GM23248 (cell line): ENCODE measurements at regions not wholly inside any gene's neighbourhood (a gene's known extent, or its start where the extent isn't known, plus 50 kb on each side); places are given as distances from the start of the nearest gene placed in this dataset.

Experiments used
- DNase-seq: peaks from one replicate; pipeline ENCODE4 v3.0.0-alpha.2; 2015
- H2AFZ ChIP-seq: fragments of 200-600 bp; sonication (generic); 2 replicates; pipeline ENCODE4 v1.6.1; 2016; ENCODE audit warnings: antibody characterized with exemption
- H3F3A ChIP-seq: fragments of 200-600 bp; sonication (generic); 2 replicates; pipeline ENCODE4 v1.6.1; 2016; ENCODE audit warnings: mild to moderate bottlenecking, antibody characterized with exemption, mixed run types; ENCODE audit not compliant: insufficient read depth
- H3K27ac ChIP-seq: fragments of 200-600 bp; sonication (generic); 2 replicates; pipeline ENCODE4 v1.5.1; 2016; ENCODE audit warnings: mild to moderate bottlenecking
- H3K27me3 ChIP-seq: fragments of 200-600 bp; sonication (generic); replicated peaks from 2 replicates; pipeline ENCODE4 v1.6.1; 2016; ENCODE audit warnings: mild to moderate bottlenecking; ENCODE audit not compliant: insufficient read depth
- H3K36me3 ChIP-seq: fragments of 200-600 bp; sonication (generic); 2 replicates; pipeline ENCODE4 v1.6.1; 2016; ENCODE audit warnings: low read depth, mild to moderate bottlenecking
- H3K4me1 ChIP-seq: fragments of 200-600 bp; sonication (generic); 2 replicates; pipeline ENCODE4 v1.6.1; 2016; ENCODE audit warnings: mild to moderate bottlenecking; ENCODE audit not compliant: insufficient read depth
- H3K4me2 ChIP-seq: fragments of 200-600 bp; sonication (generic); one replicate; pipeline ENCODE4 v1.6.1; 2016; ENCODE audit warnings: mild to moderate bottlenecking; ENCODE audit not compliant: unreplicated experiment
- H3K4me3 ChIP-seq: fragments of 200-600 bp; sonication (generic); 2 replicates; pipeline ENCODE4 v1.5.1; 2016; ENCODE audit warnings: mild to moderate bottlenecking
- H3K79me2 ChIP-seq: fragments of 200-600 bp; sonication (generic); 2 replicates; pipeline ENCODE4 v1.6.1; 2016; ENCODE audit warnings: mild to moderate bottlenecking; ENCODE audit not compliant: insufficient read depth
- H3K9ac ChIP-seq: fragments of 200-600 bp; sonication (generic); 2 replicates; pipeline ENCODE4 v1.6.1; 2016; ENCODE audit warnings: mild to moderate bottlenecking
- H3K9me2 ChIP-seq: fragments of 200-600 bp; sonication (generic); 2 replicates; pipeline ENCODE4 v1.6.1; 2016; ENCODE audit warnings: mixed run types, mild to moderate bottlenecking, moderate library complexity; ENCODE audit not compliant: insufficient read depth
- H3K9me3 ChIP-seq: fragments of 200-600 bp; sonication (generic); one replicate; pipeline ENCODE4 v1.6.1; 2017; ENCODE audit warnings: low read depth
- H4K20me1 ChIP-seq: fragments of 200-600 bp; sonication (generic); 2 replicates; pipeline ENCODE4 v1.6.0; 2016; ENCODE audit not compliant: insufficient read depth
- EZH2 ChIP-seq: fragments of 200-600 bp; sonication (generic); IDR thresholded peaks from 2 replicates; pipeline ENCODE4 v1.6.1; 2018; ENCODE audit warnings: antibody characterized with exemption, mild to moderate bottlenecking; ENCODE audit not compliant: insufficient read depth, poor library complexity, severe bottlenecking
- EZH2phosphoT487 ChIP-seq: fragments of 200-600 bp; sonication (generic); IDR thresholded peaks from 2 replicates; pipeline ENCODE4 v1.6.1; 2018; ENCODE audit warnings: antibody characterized with exemption, moderate library complexity, mild to moderate bottlenecking, low read depth; ENCODE audit not compliant: insufficient read depth
- WGBS, 2 experiments: methylation state at CpG; one replicate each; pipeline ENCODE4 v1.1.6; 2015 to 2017; ENCODE audit warnings: low lambda C conversion rate in 2 of 2, low coverage in 1 of 2; ENCODE audit errors: missing lambda C conversion rate in 2 of 2; 5-methylcytosine and 5-hydroxymethylcytosine counted together
- in situ Hi-C: fragments of 300-500 bp; cut with MboI; formaldehyde crosslinking; loops from 2 replicates; pipeline ENCODE4 v1.15.0; 2020

- no peak overlapping the region for H2AFZ ChIP-seq
- no peaks in the 10 kb centered on the region for H3K9me2 ChIP-seq
- no peak overlapping the region for H3K27ac ChIP-seq
- in situ Hi-C loops = no loop called here
- H3K36me3 ChIP-seq = no peaks in the 10 kb centered on the region
- H3K4me1 ChIP-seq = no peaks in the 10 kb centered on the region
- WGBS, 2 experiments = 26 to 28% methylated on average over 4 of the region's 4 CpGs
- no peak overlapping the region for H3K9ac ChIP-seq
- no peak overlapping the region for H3K4me3 ChIP-seq
- no peaks in the 10 kb centered on the region for H4K20me1 ChIP-seq
- no peaks in the 10 kb centered on the region for H3K27me3 ChIP-seq
- no peak for DNase-seq
- H3K4me2 ChIP-seq = no peak overlapping the region
- no peaks in the 10 kb centered on the region for H3K9me3 ChIP-seq
- TF ChIP-seq EZH2phosphoT487 (no peak), EZH2 (no peak)
- H3K79me2 ChIP-seq = no peaks in the 10 kb centered on the region
- no peaks in the 10 kb centered on the region for H3F3A ChIP-seq
These were observed 671.5 kb downstream of the CCSER2 start for GRCh38 chr10:84999929-85000328.

GRCh38 chr10:85003083-85003482 is 674.7 kb downstream of the CCSER2 start:
- no peak overlapping the region for H3K4me2 ChIP-seq
- H3K4me3 ChIP-seq = no peak overlapping the region
- no peak for TF ChIP-seq EZH2
- H3K36me3 ChIP-seq = no peaks in the 10 kb centered on the region
- H3K9me3 ChIP-seq = no peaks in the 10 kb centered on the region
- H3K9ac ChIP-seq = no peak overlapping the region
- H3K79me2 ChIP-seq = no peaks in the 10 kb centered on the region
- H3K27me3 ChIP-seq = no peaks in the 10 kb centered on the region
- in situ Hi-C loops = no loop called here
- no peaks in the 10 kb centered on the region for H3K4me1 ChIP-seq
- H3K27ac ChIP-seq = no peak overlapping the region
- no peak for DNase-seq
- no peaks in the 10 kb centered on the region for H3K9me2 ChIP-seq
- no peak overlapping the region for H2AFZ ChIP-seq
- H3F3A ChIP-seq = no peaks in the 10 kb centered on the region
- 0% methylated on average over 1 of the region's 1 CpG for WGBS, 2 experiments
- H4K20me1 ChIP-seq = no peaks in the 10 kb centered on the region

- Histone ChIP-seq H3K27me3 (no peaks in the 10 kb centered on the region), H4K20me1 (no peaks in the 10 kb centered on the region), H3K4me1 (no peaks in the 10 kb centered on the region), H3K36me3 (no peaks in the 10 kb centered on the region), H2AFZ (no peak overlapping the region), H3K9me3 (no peaks in the 10 kb centered on the region), H3K79me2 (no peaks in the 10 kb centered on the region), H3K4me3 (no peak overlapping the region), H3K9ac (no peak overlapping the region), H3K9me2 (no peaks in the 10 kb centered on the region), H3K4me2 (no peak overlapping the region), H3F3A (no peaks in the 10 kb centered on the region), H3K27ac (no peak overlapping the region)
- TF ChIP-seq EZH2phosphoT487 = no peak
- TF ChIP-seq EZH2 = no peak
- in situ Hi-C loops = no loop called here
- WGBS, 2 experiments = 9 to 16% methylated on average over 6 of the region's 6 CpGs
- DNase-seq = no peak
These were observed 680.2 kb downstream of the CCSER2 start for GRCh38 chr10:85008488-85009184.

- Histone ChIP-seq H3K36me3 (no peaks in the 10 kb centered on the region), H3K79me2 (no peaks in the 10 kb centered on the region), H3K4me1 (no peaks in the 10 kb centered on the region), H3F3A (no peaks in the 10 kb centered on the region), H3K9me2 (no peaks in the 10 kb centered on the region), H3K4me2 (no peak overlapping the region), H3K4me3 (no peak overlapping the region), H4K20me1 (no peaks in the 10 kb centered on the region), H3K27me3 (no peaks in the 10 kb centered on the region), H3K9ac (no peak overlapping the region), H2AFZ (no peak overlapping the region), H3K27ac (no peak overlapping the region), H3K9me3 (no peaks in the 10 kb centered on the region)
- DNase-seq = no peak
- WGBS, 2 experiments = 16 to 28% methylated on average over 2 of the region's 2 CpGs
- in situ Hi-C loops = no loop called here
- TF ChIP-seq EZH2 (no peak), EZH2phosphoT487 (no peak)
These were observed 683.9 kb downstream of the CCSER2 start for GRCh38 chr10:85012305-85012704.

- TF ChIP-seq EZH2 = no peak
- no peak for TF ChIP-seq EZH2phosphoT487
- Histone ChIP-seq H3K79me2 (no peaks in the 10 kb centered on the region), H3K4me3 (no peak overlapping the region), H3K9ac (no peak overlapping the region), H3K4me2 (no peak overlapping the region), H3F3A (no peaks in the 10 kb centered on the region), H3K4me1 (no peaks in the 10 kb centered on the region), H2AFZ (no peak overlapping the region), H3K9me2 (no peaks in the 10 kb centered on the region), H3K9me3 (no peaks in the 10 kb centered on the region), H3K27me3 (no peaks in the 10 kb centered on the region), H3K27ac (no peak overlapping the region), H3K36me3 (no peaks in the 10 kb centered on the region), H4K20me1 (no peaks in the 10 kb centered on the region)
- in situ Hi-C loops = no loop called here
- no peak for DNase-seq
These were observed 698.6 kb downstream of the CCSER2 start for GRCh38 chr10:85026878-85027467.
